GM18858 (cell line): ENCODE measurements at regions not wholly inside any gene's neighbourhood (a gene's known extent, or its start where the extent isn't known, plus 50 kb on each side); places are given as distances from the start of the nearest gene placed in this dataset.
"Not testable (repeated sequence)": the region's sequence is repeated elsewhere in the genome, so short reads cannot be mapped to it uniquely, and the experiment has no call there.

Experiments used
- ATAC-seq: cut with Tn5 transposase; IDR thresholded peaks from one replicate; pipeline ENCODE4 v1.9.1; 2021; ENCODE audit not compliant: unreplicated experiment

DNA sequence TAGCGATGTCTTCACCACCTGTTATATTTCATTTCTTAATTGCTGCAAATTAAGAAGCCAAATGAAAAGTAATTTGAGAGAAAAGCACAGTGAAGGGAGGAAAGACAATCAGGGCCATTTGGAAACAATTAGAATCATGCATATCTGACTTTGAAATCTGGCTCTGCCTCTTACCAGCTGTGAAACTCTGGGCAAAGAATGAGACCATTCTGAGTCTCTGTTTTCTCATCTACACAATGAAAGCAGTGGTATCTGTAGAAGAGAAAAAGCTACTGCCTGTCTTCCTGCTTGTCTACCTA lies 334.5 kb upstream of the CYRIA start:
- ATAC-seq = no peak

DNA sequence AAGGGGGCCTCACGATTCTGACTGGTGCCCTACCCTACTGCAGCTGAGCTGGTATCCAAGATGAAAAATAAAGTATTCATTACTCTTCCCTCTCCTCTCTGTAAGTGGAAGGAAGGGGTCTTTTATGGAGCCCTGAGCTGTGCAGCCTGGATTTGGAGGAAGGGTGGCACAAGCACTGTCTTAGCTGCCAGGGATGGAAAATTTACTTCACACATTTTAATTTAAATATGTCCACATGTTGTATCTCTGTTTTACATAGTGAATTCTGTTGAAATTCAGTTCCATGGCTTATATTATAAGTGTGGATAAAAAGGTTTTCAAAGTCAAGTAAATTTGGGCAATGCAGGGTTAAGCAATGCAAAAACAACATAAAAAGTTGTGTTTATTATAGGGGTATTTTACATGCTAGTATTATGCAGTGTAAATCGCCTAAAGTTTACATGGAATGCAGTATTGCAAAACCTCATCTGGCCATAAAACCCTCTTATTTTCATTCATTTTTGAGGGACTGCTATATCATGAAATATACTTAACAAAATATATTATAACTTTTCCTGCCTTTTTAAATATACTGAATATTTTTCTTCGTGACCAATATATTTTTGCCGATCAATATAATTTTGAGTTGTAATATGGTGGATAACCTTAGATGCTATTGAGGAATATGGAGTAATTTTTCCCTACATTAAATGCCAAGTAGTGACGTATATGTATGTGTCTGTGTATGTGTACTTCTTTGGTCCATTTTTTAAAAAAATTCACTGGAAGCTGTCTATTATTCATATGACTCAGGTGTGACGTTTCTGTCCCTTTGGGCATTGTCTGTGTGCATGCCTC lies 333.9 kb upstream of the CYRIA start:
- ATAC-seq = no peak

DNA sequence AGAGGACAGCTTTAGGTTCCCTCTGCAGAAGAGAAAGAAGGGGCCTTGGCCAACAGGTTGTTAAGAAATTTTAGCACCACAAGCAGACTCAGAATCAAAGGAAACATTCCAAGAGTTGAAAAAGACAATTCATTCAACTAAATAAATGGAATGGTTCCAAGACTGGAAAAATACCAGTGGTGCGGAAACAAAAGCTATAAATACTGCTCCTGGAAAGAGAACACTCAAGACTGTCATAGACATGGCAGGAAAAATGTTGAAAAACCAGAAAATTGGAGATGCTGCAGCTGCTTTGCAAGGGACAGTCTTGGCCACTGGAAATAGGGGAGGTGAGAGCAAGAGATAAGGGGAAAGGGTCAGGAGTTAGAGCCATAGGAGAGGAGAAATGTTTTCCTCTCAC lies 312.7 kb upstream of the CYRIA start:
- ATAC-seq = no peak

DNA sequence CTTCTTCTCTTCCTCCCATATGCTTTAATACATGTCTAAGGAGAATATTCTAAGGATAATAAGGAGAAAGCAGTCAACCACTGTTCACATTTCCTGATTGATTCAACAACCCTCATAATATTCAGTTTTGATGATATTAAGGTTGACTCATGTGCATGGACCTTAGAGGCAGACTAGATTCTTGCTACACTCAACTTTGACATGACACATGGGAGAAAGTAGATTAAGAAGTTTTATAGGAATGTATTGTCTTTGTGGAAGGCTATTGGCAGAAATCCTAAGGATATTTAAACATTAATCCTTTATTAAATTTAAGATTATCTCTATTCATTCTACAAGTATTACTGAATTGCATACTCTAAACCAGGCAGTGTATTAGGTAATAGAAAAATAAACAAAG lies 309.1 kb upstream of the CYRIA start:
- no peak for ATAC-seq

DNA sequence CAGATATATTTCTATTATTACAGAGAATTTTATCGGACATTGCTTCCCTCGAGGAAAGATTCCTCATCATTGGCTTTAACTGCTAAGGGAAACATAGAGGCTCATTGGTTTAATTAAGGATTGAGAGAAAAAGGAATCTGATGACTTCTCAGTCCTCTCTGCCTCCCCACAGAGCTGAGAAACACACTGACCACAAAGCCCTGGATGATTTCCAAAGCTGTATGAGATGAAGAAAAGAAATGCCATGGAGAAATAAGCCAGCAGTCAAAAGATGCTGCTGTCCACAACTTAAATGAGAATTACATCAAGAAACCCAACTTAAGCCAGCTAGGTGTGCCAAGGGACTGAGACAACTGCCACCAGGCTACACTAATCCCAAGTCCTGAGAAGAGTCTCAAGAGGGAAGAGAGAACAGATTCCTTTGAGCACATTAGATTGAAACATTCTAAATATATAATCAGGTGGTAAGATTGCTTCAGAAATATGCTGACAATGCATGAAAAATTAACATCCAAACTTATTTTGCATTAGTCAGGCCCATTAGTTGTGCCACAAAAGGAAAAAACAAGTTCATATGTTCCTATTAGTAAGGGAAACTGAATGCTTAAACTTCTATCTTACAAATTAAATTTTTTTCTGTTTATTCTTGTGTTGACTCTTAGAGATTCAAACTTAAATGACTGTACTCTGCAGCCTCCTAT lies 308.1 kb upstream of the CYRIA start:
- no peak for ATAC-seq

DNA sequence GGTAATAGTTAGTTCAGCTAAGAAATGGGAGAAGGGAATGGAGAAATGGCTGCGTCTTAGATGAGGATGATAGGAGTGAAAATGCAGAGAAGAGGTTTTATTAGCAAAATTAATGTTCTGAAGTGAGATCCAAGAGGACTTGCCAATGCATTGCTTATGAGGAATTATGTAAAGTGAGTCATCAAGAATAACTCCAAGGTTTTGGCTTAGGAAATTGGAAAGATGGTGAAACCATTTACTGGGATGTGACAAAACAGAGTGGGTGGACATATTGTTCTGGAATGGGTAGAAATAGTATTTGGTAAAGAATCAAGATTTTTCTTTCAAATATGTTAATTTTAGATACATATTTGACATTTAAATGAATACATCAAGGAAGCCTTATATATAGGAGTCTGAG lies 306.6 kb upstream of the CYRIA start:
- no peak for ATAC-seq

DNA sequence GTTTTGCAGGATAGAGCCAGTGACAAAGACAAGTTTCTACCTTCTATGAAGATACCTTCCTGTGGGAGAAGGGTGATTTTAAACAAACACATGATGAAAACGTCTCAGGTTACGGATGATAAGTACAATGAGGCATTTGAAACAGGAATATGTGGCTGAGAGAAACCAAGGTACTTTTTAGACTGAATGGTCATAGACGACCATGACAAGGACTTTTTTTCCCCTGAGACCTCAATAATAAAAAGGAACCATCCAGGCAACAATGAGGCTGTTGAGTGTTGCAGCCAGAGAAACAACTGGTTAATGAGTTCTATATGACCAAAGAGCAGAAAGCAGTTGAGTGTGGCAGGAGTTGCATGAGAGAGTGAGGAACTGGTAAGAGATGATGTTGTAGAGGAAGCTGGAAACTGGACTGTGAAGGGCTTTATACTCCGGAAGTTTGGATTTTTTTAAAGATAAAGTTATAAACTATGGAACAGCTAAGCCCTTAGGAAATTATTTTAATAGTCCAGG lies 306.1 kb upstream of the CYRIA start:
- no peak for ATAC-seq

DNA sequence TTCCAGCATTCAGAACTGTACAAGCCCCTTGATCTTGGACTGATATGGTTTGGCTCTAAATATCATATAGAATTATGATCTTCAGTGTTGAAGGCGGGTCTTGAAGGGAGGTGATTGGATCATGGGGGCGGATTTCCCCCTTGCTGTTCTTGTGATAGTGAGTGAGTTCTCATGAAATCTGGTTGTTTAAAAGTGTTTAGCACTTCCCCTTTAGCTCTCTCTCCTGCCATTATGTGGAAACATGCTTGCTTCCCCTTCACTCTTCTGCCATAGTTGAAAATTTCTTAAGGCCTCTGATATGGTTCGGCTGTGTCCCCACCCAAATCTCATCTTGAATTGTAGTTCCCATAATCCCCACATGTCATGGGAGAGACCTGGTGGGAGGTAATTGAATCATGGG lies 305.3 kb upstream of the CYRIA start:
- not testable (repeated sequence) for ATAC-seq

DNA sequence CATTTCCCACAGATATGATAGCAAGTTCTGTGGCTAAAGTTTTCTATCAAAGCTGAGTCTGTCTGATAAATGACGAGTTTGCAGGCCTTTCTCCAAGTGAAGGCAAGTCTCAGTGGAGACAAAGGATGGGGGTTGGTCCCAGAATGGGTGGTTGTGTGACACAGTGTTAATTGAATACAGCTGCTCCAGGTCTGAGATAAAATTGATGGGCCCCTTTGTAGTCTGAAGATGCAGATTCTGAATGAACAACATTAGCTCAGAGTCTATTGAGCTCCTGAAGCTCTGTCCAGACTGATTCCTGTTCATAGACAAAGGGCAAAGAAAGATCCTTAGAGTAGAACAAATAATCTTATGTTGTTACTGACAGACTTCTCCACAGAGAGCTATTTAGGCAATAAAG lies 296.9 kb upstream of the CYRIA start:
- no peak for ATAC-seq

DNA sequence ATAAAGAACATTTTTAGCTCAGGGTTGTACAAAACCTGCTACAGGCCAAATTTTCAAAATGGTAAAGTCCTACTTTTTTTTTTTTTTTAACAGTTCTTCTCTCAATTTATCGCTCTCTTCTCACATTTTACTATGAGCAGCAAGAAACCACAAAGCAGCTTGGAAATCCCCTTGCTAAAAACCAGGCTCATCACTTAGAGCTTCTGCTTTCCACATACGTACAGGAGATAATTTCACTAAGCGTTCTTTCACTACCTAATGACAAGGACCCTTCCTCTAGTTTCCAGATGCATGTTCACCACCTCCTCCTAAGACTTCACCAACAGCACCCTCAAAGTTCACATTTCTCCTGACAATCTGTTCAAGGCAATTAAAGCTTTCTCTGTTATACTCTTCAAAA lies 294.9 kb upstream of the CYRIA start:
- ATAC-seq = peak; percentile 80

DNA sequence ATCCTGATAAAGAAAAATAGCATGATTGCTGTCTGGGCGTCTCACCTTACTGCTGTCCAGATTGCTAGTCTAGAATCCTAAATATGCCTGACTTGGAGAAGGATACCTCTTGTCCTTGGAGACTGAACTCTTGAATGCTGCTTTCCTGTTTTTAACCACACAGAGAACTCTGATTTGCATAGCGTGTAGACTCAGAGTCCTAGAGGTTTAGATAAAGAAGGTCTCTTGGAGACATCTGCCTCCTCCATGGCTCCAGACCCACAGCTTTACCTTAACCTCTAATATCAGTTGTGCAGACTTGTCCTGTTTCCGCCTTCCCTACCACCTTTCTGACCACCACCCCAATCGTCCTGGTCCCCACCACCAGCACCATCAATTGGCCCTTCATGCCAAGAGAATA lies 292.6 kb upstream of the CYRIA start:
- no peak for ATAC-seq

DNA sequence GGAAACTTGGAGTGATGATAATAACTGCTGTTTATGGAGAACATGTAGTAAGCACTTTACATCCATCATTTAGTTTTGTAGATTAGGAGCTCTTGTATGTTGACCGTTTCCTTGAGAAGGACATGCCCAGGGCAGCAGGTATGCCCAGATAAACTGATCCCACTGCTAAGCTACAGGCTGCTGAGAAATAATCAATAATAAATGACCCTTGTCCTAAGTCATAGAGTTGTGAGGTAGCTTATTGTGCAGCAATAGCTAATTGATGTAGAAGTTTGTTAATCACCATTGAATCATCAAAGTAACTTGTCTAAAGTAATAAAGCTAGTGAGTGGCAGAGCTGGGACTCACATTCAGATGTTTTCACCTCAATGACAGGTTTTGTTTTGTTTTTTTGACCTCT lies 287.2 kb upstream of the CYRIA start:
- no peak for ATAC-seq

DNA sequence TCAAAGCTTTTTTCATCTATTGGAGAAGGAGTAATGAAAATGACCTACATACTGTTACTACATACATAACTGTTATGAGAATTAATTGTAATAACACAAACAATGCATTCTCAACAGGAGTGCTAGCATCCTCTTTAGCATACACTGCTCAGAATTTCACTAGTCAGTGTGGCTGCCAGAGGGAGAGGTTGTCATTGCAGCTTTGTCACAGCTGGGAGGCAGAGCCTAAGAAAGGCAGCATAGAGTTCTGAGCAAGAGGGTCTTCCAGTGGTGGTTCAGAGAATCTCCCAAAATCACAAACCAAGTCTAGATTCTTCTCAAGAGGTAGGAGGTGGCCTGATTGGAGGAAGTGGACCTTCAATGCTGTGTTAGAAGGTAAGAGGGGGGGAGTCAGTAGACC lies 286.7 kb upstream of the CYRIA start:
- ATAC-seq = no peak

DNA sequence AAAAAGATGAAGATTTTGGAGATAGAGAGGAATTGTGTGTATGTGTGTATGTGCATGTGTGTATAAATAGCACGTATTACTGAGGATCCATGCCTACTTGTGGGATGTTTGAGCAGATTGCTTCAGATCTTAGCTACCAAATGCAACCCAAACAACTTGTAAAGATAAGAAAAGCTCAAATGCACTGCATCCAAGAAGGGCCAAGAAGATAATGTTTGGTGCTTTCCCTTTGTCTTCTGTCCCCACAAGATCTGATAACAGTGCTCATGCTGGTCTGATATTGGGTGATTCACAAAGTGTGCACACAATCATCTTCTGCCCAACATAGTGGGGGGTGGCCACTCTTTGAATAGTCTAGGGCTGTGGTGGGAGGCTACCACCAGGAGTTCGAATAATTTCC lies 284.8 kb upstream of the CYRIA start:
- ATAC-seq = no peak

DNA sequence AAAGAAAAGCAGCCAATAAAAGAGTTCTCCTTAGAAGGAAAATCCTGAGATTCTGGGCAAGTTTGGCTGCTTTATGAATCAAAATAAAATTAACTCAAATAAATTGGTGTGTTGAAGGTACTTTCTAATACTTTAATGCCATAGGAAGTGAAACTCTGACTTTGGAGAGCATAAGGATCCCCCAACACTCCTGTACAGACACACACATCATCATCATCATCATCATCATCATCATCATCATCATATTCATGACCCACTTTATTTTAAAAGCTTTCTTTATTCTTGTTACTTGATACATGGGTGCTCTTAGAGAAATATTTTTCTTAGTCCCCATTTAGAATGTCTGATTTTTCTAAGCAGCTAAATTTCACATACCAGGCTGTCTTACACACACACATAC lies 283.1 kb upstream of the CYRIA start:
- ATAC-seq = no peak

DNA sequence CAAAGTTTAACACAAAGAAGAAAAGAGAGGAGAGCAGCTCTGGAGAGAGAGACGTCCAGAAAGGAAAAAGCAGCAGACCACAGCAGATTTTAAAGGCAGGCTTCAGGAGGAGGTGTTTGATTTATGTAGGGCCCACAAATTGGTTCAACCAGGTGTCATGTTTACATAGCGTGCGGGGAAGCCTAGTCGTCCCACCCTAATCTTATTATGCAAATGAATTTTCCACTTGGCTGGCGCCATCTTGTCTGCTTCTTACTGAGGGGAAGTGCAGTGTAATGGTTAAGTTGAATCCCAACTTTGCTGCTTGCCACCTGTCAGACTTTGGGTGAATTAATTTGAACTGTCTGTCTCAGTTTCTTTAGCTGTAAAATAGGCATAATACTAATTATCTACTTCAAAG lies 282.4 kb upstream of the CYRIA start:
- ATAC-seq = no peak

DNA sequence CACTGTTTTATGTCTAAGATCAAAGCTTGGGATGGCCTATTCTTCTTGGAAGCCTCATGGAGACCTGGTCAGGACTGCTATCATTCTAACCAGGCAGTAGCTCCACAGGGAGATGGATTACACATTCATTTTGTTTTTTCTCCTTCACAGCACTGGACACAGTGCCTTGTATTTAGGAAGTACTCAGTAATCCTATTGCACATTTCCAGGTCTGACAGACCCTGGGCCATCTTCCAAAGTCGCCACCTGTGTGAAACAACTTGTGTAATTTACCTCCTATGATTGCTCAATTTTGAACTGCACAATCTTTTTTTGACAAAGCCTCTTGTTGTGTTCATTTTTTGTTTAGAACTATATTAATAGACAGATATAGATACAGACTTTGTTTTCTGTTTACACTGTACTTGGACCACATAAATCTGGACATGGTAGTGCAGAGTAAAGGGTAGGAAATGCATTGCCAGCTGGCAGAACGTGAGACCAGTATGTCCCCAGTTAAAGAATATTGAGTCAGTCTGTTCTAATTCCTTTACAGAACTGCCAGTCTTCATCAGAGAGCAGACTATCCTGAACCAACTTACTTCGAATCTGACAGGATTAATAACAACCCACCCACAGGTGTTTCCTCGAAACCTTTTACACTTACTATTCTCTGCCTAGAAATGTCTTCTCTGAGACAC lies 277.8 kb upstream of the CYRIA start:
- no peak for ATAC-seq

DNA sequence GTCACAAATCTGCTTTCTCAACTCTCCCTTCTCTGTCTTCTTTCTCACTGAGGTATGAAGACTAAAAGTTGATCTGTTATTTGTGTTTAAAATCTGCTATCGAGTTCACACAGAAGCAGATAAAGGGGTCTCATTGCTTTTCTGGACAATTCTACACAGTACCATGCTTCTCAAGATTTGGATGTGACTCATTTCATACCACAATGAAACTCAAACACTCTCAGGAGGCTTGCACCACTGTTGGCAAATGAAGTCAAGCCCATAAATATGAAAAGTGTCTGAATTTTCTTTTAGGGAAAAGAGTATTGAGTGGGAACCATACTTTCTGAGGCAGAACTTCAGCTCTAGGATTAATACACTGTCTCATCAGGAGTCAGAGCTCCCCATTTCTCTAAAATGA lies 274.6 kb upstream of the CYRIA start:
- no peak for ATAC-seq

DNA sequence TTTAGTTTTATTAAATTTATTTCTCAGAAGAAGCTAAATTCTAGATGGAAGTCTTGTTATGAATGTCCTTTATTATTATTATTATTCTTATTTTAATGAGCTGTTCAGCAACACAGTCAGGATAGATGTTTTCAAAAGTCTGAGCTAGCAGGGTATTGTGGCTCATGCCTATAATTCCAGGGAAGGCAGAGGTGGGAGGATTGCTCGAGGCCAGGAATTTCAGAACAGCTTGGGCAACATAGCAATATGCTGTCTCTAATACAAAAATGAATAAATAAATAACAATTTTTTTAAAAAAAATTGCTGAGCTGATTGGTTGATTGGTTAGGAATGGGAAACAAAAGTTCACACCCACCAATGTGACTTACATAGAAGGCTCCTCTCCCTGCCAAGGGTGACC lies 274.1 kb upstream of the CYRIA start:
- ATAC-seq = no peak

DNA sequence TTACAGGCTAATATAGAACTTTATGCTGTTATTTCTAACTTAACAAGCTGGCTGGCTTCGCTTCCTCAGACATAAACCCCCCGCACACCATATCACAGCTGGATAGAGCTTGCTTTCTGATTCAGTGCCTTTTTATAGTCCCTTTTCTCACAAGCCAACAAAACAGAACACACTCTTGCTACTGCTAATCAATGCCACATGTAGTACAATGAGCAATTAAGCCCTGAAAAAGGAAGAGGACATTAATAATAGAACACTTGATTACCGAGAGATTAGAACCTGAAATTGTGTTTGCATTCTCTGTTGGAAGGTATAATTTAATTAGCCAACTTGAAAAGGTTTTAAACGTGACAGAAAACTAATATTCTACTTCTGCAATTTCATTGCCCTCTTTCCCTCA lies 267.7 kb upstream of the CYRIA start:
- no peak for ATAC-seq

DNA sequence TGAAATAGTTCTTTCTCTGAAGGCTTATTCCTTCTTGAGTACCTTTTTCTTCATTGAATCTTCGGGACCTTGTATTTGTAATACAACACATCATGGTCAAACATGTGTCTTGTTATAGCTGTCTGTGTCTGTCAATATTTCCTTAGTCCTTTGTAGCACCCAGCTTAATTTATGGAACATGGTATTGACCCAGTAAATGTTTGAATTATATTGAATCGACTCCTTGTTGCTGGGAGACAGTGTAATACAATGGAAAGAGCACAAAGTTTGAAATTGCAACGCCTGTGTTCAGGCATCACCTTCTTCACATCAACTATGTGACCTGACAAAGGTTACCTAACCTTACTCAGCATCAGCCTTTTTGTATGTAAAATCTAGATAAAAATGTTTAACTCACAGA lies 267.2 kb upstream of the CYRIA start:
- no peak for ATAC-seq

DNA sequence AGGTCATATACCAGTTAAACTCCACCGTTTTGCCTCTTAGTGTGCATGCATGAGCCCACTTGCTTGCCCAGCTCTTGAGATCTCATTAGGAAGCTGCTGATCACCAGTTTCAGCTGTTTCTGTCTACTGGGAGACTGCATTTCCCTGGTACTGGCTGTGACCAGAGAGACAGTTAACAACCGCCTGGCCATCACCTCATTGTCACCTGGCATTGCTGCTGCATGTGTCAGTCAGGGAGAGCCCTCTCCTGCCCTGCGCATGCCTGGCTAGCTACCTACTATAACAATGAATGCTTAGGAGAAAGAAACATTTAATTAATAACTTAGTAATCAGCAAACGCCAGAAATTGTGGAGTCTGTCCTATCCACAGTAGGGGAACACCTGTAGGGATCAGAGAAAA lies 265.8 kb upstream of the CYRIA start:
- ATAC-seq = no peak
